Lower lobe of right lung (tissue), 2 donors: ENCODE measurements at regions not wholly inside any gene's neighbourhood (a gene's known extent, or its start where the extent isn't known, plus 50 kb on each side); places are given as distances from the start of the nearest gene placed in this dataset.
A peak's percentile ranks its signal among the peaks of the same experiment; 100 is the strongest.

Experiments used
- ATAC-seq, 2 donors: fragments of 200-7000 bp; cut with Tn5 transposase; one replicate each; pipeline ENCODE4 v1.9.1; 2020 to 2022; ENCODE audit warnings: mild to moderate bottlenecking in 2 of 2, moderate library complexity in 2 of 2
- DNase-seq: peaks from one replicate; pipeline ENCODE4 v3.0.0-alpha.2; 2020
- H3K27ac ChIP-seq: fragments of 200-600 bp; one replicate; pipeline ENCODE4 v1.8.0; 2022
- H3K27me3 ChIP-seq: fragments of 200-600 bp; one replicate; pipeline ENCODE4 v1.8.0; 2022; ENCODE audit warnings: low read depth
- H3K36me3 ChIP-seq: fragments of 200-600 bp; one replicate; pipeline ENCODE4 v1.8.0; 2022; ENCODE audit warnings: mild to moderate bottlenecking
- H3K4me1 ChIP-seq: fragments of 200-600 bp; one replicate; pipeline ENCODE4 v1.8.0; 2022
- H3K4me3 ChIP-seq: fragments of 200-600 bp; one replicate; pipeline ENCODE4 v1.8.0; 2022; ENCODE audit warnings: mild to moderate bottlenecking
- H3K9me3 ChIP-seq: fragments of 200-600 bp; one replicate; pipeline ENCODE4 v1.8.0; 2022
- intact Hi-C: fragments of 100-400 bp; cut with DNase I; formaldehyde crosslinking; loops from one replicate; pipeline ENCODE4 v1.11.0; 2022
- TF ChIP-seq, protein P1 (sequence below): fragments of 200-600 bp; IDR thresholded peaks from one replicate; pipeline ENCODE4 v1.8.0; 2022; ENCODE audit warnings: antibody characterized with exemption, mild to moderate bottlenecking
- donor health status: DM: no; HTN: yes; CAD: no; lungs with severe emphysema.

DNA sequence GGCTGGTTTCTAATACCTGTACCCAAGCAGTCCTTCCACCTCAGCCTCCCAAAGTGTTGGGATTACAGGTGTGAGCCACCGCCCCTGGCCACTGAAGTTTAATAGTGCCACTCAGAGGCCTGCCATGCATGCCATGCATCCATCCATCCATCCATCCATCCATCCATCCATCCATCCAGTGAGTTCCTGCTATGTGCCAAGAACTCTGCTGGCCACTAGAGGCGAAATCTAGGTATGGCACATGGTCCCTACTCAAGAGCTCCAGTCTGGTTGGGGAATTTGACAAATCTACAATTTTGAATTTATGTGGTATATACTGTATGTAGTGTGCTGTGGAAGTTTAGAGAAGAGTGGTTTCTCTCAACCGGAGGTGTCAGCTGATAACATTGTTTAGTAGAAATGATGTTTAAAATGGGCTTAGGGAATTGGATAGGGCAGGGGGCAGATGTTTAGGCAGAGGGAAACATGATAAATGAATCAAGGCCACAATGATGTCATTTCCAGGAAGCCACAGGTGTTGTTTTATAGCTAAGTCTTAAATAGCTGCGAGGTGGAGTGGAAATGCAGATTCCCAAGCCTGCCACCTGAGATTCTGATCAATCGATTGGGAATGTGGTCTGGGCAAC, 384.4 kb upstream of the C2CD4B start:
- Histone ChIP-seq H3K4me1 (peaks cover 19% of the 10 kb centered on the region), H3K4me3 (no peak overlapping the region), H3K27ac (no peak overlapping the region), H3K9me3 (no peaks in the 10 kb centered on the region), H3K36me3 (no peaks in the 10 kb centered on the region), H3K27me3 (no peaks in the 10 kb centered on the region)
- TF ChIP-seq, protein P1, sequence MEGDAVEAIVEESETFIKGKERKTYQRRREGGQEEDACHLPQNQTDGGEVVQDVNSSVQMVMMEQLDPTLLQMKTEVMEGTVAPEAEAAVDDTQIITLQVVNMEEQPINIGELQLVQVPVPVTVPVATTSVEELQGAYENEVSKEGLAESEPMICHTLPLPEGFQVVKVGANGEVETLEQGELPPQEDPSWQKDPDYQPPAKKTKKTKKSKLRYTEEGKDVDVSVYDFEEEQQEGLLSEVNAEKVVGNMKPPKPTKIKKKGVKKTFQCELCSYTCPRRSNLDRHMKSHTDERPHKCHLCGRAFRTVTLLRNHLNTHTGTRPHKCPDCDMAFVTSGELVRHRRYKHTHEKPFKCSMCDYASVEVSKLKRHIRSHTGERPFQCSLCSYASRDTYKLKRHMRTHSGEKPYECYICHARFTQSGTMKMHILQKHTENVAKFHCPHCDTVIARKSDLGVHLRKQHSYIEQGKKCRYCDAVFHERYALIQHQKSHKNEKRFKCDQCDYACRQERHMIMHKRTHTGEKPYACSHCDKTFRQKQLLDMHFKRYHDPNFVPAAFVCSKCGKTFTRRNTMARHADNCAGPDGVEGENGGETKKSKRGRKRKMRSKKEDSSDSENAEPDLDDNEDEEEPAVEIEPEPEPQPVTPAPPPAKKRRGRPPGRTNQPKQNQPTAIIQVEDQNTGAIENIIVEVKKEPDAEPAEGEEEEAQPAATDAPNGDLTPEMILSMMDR = peak; percentile 34
- no peak for DNase-seq
- peak in 1 of 2 donors; percentile 49 for ATAC-seq
- intact Hi-C loops = no loop called here

DNA sequence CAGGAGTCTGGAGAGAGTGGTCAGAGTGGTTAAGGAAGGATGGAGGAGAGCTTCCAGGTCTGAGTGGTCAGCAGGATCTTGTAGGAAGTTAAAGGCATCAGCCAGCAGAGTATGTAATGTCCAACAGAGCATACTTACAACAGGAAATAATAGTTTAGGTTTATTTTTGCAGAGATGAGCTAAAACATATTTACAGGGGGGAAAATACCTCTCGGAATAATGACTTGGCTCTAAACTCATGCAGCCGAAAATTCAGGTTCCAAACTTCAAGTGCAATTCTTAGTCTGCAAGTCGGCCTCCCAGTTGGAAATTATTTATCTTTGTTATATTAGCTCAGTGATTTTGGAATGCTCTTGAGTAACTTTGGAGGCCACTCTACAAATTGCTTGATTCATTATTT, 385.0 kb upstream of the C2CD4B start:
- H3K4me1 ChIP-seq = peaks cover 19% of the 10 kb centered on the region
- H3K4me3 ChIP-seq = no peak overlapping the region
- TF ChIP-seq, protein P1 = no peak
- ATAC-seq = no peak
- no peak overlapping the region for H3K27ac ChIP-seq
- no peaks in the 10 kb centered on the region for H3K9me3 ChIP-seq
- no peak for DNase-seq
- intact Hi-C loops = no loop called here
- H3K27me3 ChIP-seq = no peaks in the 10 kb centered on the region
- H3K36me3 ChIP-seq = no peaks in the 10 kb centered on the region

DNA sequence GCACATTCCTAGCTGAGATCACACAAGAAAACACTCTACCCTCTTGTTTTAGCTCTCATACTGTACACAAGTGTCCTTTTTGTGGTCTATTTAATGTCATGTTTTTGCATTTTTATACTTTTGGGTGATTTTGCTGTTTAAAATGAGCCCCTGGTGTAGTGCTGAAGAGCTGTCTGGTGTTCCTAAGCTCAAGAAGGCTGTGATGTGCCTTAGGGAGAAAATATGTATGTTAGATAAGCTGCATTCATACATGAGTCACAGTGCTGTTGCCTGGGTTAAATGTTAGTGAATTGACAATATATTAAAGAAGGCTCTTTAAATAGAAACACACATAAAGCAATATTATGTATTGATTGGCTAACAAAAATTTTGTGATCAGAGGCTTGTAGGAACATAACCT, 387.4 kb upstream of the C2CD4B start:
- peaks cover 8% of the 10 kb centered on the region for H3K4me1 ChIP-seq
- H3K36me3 ChIP-seq = no peaks in the 10 kb centered on the region
- no peak for DNase-seq
- H3K27me3 ChIP-seq = no peaks in the 10 kb centered on the region
- intact Hi-C loops = no loop called here
- no peak overlapping the region for H3K27ac ChIP-seq
- TF ChIP-seq, protein P1 = no peak
- H3K9me3 ChIP-seq = no peaks in the 10 kb centered on the region
- no peak overlapping the region for H3K4me3 ChIP-seq
- ATAC-seq = no peak

DNA sequence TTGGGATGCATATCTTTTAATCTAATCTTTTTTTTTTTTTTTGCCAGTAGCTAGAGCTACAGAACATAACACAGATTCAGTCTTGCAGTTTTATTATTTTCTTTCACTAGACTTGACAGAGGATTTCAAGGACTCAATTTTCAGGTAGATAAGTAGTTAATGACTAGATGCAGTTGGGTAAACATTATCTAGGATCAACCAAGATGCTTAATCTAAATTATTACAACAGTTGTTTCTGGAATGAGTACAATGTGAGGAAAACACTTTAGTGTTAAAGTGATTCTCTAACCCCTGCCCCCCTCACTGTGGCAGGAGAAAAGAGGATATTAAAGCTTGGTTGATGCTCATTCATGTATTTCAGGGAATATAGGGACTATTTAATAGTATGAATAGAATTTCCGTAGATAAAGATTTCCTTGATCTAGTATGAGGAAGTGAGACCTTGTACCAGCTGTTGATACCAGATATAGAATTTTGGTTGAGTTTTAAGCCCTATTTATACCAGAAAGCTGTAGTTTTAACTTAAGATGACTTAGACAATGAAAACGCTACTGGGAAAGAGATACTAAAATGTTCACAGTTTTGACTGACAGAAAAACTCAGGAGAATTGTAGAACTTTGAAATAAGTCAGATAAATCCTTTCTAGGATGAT, 389.0 kb upstream of the C2CD4B start:
- intact Hi-C loops = no loop called here

DNA sequence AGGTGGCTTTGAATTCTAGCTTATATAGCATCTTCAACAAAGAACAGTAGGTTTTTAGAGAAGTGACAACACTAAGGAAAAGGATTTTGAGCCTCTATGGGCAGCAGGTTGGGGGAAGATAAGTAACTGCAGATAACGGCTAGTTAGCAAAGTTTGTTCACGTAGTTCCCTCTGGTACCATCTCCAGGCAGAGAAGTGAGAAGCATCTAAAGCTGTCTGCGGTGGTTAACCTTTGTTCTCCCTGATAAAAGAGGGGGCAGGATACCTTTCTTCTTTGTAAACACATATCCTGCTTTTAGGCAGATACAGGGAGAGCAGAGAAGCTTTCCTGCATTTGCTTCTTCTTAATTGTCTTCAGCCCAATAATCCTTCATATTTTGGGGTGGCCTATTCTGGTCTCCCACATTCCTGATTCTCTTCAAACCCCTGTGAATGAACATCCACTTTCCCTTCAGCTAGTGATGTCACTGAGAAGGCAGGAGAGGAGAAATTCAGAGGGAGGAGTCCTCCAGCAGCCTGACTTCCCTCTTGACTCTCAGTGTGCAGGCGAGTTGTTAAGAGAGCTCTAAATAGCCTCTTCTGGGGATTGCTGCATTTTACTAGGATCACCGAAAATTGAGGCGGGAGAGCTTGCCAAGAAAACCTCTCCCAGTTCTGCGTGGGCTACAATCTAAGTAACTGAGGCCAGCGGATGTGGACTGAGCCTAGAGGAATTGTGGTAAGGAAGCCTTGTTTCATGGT, 393.7 kb upstream of the C2CD4B start:
- no peaks in the 10 kb centered on the region for H3K9me3 ChIP-seq
- DNase-seq = no peak
- no peak overlapping the region for H3K4me3 ChIP-seq
- H3K36me3 ChIP-seq = no peaks in the 10 kb centered on the region
- H3K27me3 ChIP-seq = no peaks in the 10 kb centered on the region
- intact Hi-C loops = no loop called here
- H3K4me1 ChIP-seq = peaks cover 14% of the 10 kb centered on the region
- no peak overlapping the region for H3K27ac ChIP-seq
- TF ChIP-seq, protein P1 = no peak
- ATAC-seq = peak; percentile 54 to 56

More for the DNA sequence above, 389.0 kb upstream of the C2CD4B start:
- Histone ChIP-seq H3K9me3 (no peaks in the 10 kb centered on the region), H3K36me3 (no peaks in the 10 kb centered on the region), H3K27ac (no peak overlapping the region), H3K27me3 (no peaks in the 10 kb centered on the region), H3K4me1 (peaks cover 8% of the 10 kb centered on the region), H3K4me3 (no peak overlapping the region)
- TF ChIP-seq, protein P1 = no peak
- ATAC-seq (no peak), DNase-seq (no peak)
